ENCODE measurements at regions not wholly inside any gene's neighbourhood (a gene's known extent, or its start where the extent isn't known, plus 50 kb on each side); places are given as distances from the start of the nearest gene placed in this dataset.
"Not testable (repeated sequence)": the region's sequence is repeated elsewhere in the genome, so short reads cannot be mapped to it uniquely, and the experiment has no call there.

GRCh38 chr1:223999761-224000160 lies 114.2 kb upstream of the FBXO28 start:
- H3K9ac ChIP-seq (replicated peaks; ENCODE audit: extremely low read depth, insufficient read depth, low read length); H3K27ac ChIP-seq (ENCODE audit: insufficient read depth, low read depth, low read length); H4K20me1 ChIP-seq (replicated peaks; ENCODE audit: control insufficient read depth, extremely low read depth, insufficient read depth, low read length); H2AFZ ChIP-seq (ENCODE audit: low read depth, low read length); dilution Hi-C loops (cut with MboI; ENCODE audit: extremely low pct_ligation_motif_present, low sequenced_read_pairs); H3K4me3 ChIP-seq (replicated peaks in 1 of 3; ENCODE audit: insufficient read depth in 1 of 3, low read depth in 1 of 3, low read length in 3 of 3); DNase-seq (ENCODE audit: low read depth, low spot score); H3K27me3 ChIP-seq (ENCODE audit: control insufficient read depth in 2 of 2, insufficient read depth in 2 of 2, low read length in 2 of 2); H3K36me3 ChIP-seq (ENCODE audit: control insufficient read depth in 2 of 2, extremely low read depth in 1 of 2, insufficient read depth in 2 of 2, low read length in 2 of 2); H3K4me2 ChIP-seq (ENCODE audit: insufficient read depth, low read length); H3K79me2 ChIP-seq (ENCODE audit: control insufficient read depth, insufficient read depth, low read length); CTCF ChIA-PET; H3K9me1 ChIP-seq (replicated peaks; ENCODE audit: control insufficient read depth, extremely low read depth, insufficient read depth, low read length); POLR2A ChIA-PET; BruUV-seq (replicated peaks); H3K9me3 ChIP-seq (replicated peaks; ENCODE audit: control insufficient read depth, insufficient read depth, low read length); FAIRE-seq; H3K4me1 ChIP-seq (ENCODE audit: control insufficient read depth, extremely low read depth, insufficient read depth, low read length): not testable (repeated sequence)
- intact Hi-C loops (cut with micrococcal nuclease), result loop anchor here (10.0 kb wide), 2 partner anchors 155 to 295 kb away; partner anchors contain the start of gene TP53BP2

- H3K79me2 ChIP-seq (ENCODE audit: control insufficient read depth, insufficient read depth, low read length); H2AFZ ChIP-seq (ENCODE audit: low read depth, low read length); H3K4me1 ChIP-seq (ENCODE audit: control insufficient read depth, extremely low read depth, insufficient read depth, low read length); DNase-seq (ENCODE audit: low read depth, low spot score); H4K20me1 ChIP-seq (replicated peaks; ENCODE audit: control insufficient read depth, extremely low read depth, insufficient read depth, low read length); H3K9me3 ChIP-seq (replicated peaks; ENCODE audit: control insufficient read depth, insufficient read depth, low read length); H3K9me1 ChIP-seq (replicated peaks; ENCODE audit: control insufficient read depth, extremely low read depth, insufficient read depth, low read length); H3K27me3 ChIP-seq (ENCODE audit: control insufficient read depth in 2 of 2, insufficient read depth in 2 of 2, low read length in 2 of 2); POLR2A ChIA-PET; CTCF ChIA-PET; H3K9ac ChIP-seq (replicated peaks; ENCODE audit: extremely low read depth, insufficient read depth, low read length); dilution Hi-C loops (cut with MboI; ENCODE audit: extremely low pct_ligation_motif_present, low sequenced_read_pairs); H3K27ac ChIP-seq (ENCODE audit: insufficient read depth, low read depth, low read length); H3K4me3 ChIP-seq (replicated peaks in 1 of 3; ENCODE audit: insufficient read depth in 1 of 3, low read depth in 1 of 3, low read length in 3 of 3); H3K4me2 ChIP-seq (ENCODE audit: insufficient read depth, low read length); H3K36me3 ChIP-seq (ENCODE audit: control insufficient read depth in 2 of 2, extremely low read depth in 1 of 2, insufficient read depth in 2 of 2, low read length in 2 of 2); FAIRE-seq; BruUV-seq (replicated peaks): not testable (repeated sequence)
- intact Hi-C loops (cut with micrococcal nuclease), result loop anchor here (10.0 kb wide), 2 partner anchors 154 to 294 kb away; partner anchors contain the start of gene TP53BP2
Measured at GRCh38 chr1:223998676-223999455, 115.0 kb upstream of the FBXO28 start.

- H3K4me3 ChIP-seq (replicated peaks in 1 of 3; ENCODE audit: insufficient read depth in 1 of 3, low read depth in 1 of 3, low read length in 3 of 3); H3K27ac ChIP-seq (ENCODE audit: insufficient read depth, low read depth, low read length); CTCF ChIA-PET; POLR2A ChIA-PET; H3K79me2 ChIP-seq (ENCODE audit: control insufficient read depth, insufficient read depth, low read length); FAIRE-seq; dilution Hi-C loops (cut with MboI; ENCODE audit: extremely low pct_ligation_motif_present, low sequenced_read_pairs); H2AFZ ChIP-seq (ENCODE audit: low read depth, low read length); DNase-seq (ENCODE audit: low read depth, low spot score); H3K9me1 ChIP-seq (replicated peaks; ENCODE audit: control insufficient read depth, extremely low read depth, insufficient read depth, low read length); H3K9ac ChIP-seq (replicated peaks; ENCODE audit: extremely low read depth, insufficient read depth, low read length); H3K4me2 ChIP-seq (ENCODE audit: insufficient read depth, low read length); BruUV-seq (replicated peaks); H4K20me1 ChIP-seq (replicated peaks; ENCODE audit: control insufficient read depth, extremely low read depth, insufficient read depth, low read length); H3K36me3 ChIP-seq (ENCODE audit: control insufficient read depth in 2 of 2, extremely low read depth in 1 of 2, insufficient read depth in 2 of 2, low read length in 2 of 2); H3K9me3 ChIP-seq (replicated peaks; ENCODE audit: control insufficient read depth, insufficient read depth, low read length); H3K4me1 ChIP-seq (ENCODE audit: control insufficient read depth, extremely low read depth, insufficient read depth, low read length); H3K27me3 ChIP-seq (ENCODE audit: control insufficient read depth in 2 of 2, insufficient read depth in 2 of 2, low read length in 2 of 2): not testable (repeated sequence)
- intact Hi-C loops (cut with micrococcal nuclease), result loop anchor here (10.0 kb wide), 2 partner anchors 152 to 292 kb away; partner anchors contain the start of gene TP53BP2
Measured at GRCh38 chr1:223996376-223996775, 117.5 kb upstream of the FBXO28 start.
